IPS DF 4.7 (cell line): ENCODE measurements at regions not wholly inside any gene's neighbourhood (a gene's known extent, or its start where the extent isn't known, plus 50 kb on each side); places are given as distances from the start of the nearest gene placed in this dataset.
"Not testable (repeated sequence)": the region's sequence is repeated elsewhere in the genome, so short reads cannot be mapped to it uniquely, and the experiment has no call there.

Source experiments
- DNase-seq: peaks from one replicate; pipeline ENCODE4 v3.0.0-alpha.2; 2013; ENCODE audit warnings: low spot score; ENCODE audit errors: extremely low read depth

GRCh38 chr3:81871358-81872155 is 110.1 kb upstream of the GBE1 start:
- DNase-seq, result no peak

- DNase-seq, result no peak
Measured at GRCh38 chr3:81869382-81869781, 107.9 kb upstream of the GBE1 start.

- no peak for DNase-seq
Measured at GRCh38 chr3:81868597-81868996, 107.2 kb upstream of the GBE1 start.

GRCh38 chr3:81867875-81868274 is 106.4 kb upstream of the GBE1 start:
- DNase-seq, result no peak

- DNase-seq, result not testable (repeated sequence)
Measured at GRCh38 chr3:81865164-81865563, 103.7 kb upstream of the GBE1 start.

- DNase-seq, result peak; percentile 25
Measured at GRCh38 chr3:81864272-81864671, 102.8 kb upstream of the GBE1 start.

- DNase-seq, result no peak
Measured at GRCh38 chr3:81863756-81864155, 102.3 kb upstream of the GBE1 start.

GRCh38 chr3:81861593-81861992 is 100.1 kb upstream of the GBE1 start:
- DNase-seq, result no peak

- DNase-seq, result no peak
Measured at GRCh38 chr3:81859524-81859923, 98.1 kb upstream of the GBE1 start.

GRCh38 chr3:81853431-81853830 is 92.0 kb upstream of the GBE1 start:
- DNase-seq, result no peak

GRCh38 chr3:81851176-81851575 is 89.7 kb upstream of the GBE1 start:
- no peak for DNase-seq

GRCh38 chr3:81846988-81847387 is 85.5 kb upstream of the GBE1 start:
- no peak for DNase-seq

- DNase-seq, result no peak
Measured at GRCh38 chr3:81841540-81841939, 80.1 kb upstream of the GBE1 start.

- DNase-seq, result no peak
Measured at GRCh38 chr3:81839504-81840094, 78.2 kb upstream of the GBE1 start.

- no peak for DNase-seq
Measured at GRCh38 chr3:81838457-81838856, 77.0 kb upstream of the GBE1 start.

- no peak for DNase-seq
Measured at GRCh38 chr3:81837071-81837593, 75.7 kb upstream of the GBE1 start.

- no peak for DNase-seq
Measured at GRCh38 chr3:81829937-81830336, 68.5 kb upstream of the GBE1 start.

GRCh38 chr3:81829272-81829671 is 67.8 kb upstream of the GBE1 start:
- DNase-seq, result not testable (repeated sequence)

GRCh38 chr3:81823882-81824395 is 62.5 kb upstream of the GBE1 start:
- peak; percentile 16 for DNase-seq

- DNase-seq, result no peak
Measured at GRCh38 chr3:81823086-81823485, 61.6 kb upstream of the GBE1 start.

GRCh38 chr3:81816473-81817250 is 55.2 kb upstream of the GBE1 start:
- no peak for DNase-seq

- not testable (repeated sequence) for DNase-seq
Measured at GRCh38 chr3:81812098-81812497, 50.7 kb upstream of the GBE1 start.
